Daoy (cell line): ENCODE measurements at regions not wholly inside any gene's neighbourhood (a gene's known extent, or its start where the extent isn't known, plus 50 kb on each side); places are given as distances from the start of the nearest gene placed in this dataset.
"Not testable (repeated sequence)": the region's sequence is repeated elsewhere in the genome, so short reads cannot be mapped to it uniquely, and the experiment has no call there.

ENCODE experiments used
- DNase-seq: peaks from one replicate; pipeline ENCODE4 v3.0.0-alpha.2; 2015; ENCODE audit warnings: low read depth

DNA sequence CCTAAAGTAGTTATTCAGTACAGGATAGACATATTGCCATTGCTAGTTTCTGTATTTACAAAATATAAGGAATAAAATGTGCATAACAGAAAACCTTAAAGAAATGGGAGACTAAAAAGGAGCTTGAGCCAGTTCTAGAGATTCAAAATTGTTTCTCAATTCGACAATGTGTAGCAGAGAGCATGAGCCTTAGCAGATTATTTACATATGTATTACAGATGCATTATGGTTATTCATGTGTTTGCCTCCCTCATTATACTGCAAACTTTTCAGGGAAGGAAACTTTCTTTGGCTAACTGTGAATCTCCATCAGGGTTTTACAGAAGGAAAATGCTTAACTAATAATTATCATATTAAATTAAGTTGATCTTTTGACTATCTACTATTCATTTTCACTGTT is 854.4 kb upstream of the SLC39A10 start:
- no peak for DNase-seq

DNA sequence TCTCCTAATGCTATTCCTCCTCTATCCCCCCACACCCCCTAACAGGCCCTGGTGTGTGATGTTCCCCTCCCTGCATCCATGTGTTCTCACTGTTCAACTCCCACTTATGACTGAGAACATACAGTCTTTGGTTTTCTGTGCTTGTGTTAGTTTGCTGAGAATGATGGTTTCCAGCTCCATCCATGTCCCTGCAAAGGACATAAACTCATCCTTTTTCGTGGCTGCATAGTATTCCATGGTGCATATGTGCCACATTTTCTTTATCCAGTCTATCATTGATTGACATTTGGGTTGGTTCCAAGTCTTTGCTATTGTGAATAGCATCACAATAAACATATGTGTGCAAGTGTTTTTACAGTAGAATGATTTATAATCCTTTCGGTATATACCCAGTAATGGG is 870.0 kb upstream of the SLC39A10 start:
- not testable (repeated sequence) for DNase-seq

DNA sequence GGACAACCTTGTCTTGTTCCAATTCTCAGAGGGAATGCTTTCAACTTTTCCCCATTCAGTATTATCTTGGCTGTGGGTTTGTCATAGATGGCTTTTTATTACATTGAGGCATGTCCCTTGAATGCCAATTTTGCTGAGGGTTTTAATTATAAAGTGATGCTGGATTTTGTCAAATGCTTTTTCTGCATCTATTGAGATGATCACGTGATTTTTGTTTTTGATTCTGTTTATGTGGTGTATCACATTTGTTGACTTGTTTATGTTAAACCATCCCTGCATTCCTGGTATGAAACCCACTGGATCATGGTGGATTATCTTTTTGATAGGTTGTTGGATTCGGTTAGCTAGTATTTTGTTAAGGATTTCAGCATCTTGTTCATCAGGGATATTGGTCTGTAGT is 885.6 kb upstream of the SLC39A10 start:
- DNase-seq, result not testable (repeated sequence)

DNA sequence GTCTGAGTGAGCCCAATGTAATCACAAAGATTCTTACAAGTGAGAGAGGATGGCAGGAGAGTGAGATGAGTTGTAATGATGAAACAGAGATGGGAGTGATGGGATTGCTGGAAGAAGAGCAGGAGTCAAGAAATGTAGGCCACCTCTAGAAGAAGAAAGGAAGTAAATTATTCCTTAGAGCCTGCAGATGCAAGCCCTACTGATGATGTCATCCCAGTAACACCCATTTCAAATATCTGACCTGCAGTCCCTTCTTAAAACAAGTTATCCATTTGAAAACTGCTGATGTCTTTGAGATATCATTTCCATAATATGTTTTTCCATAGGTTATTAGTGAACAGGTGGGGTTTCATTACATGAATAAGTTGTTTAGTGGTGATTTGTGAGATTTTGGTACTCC is 888.0 kb upstream of the SLC39A10 start:
- no peak for DNase-seq

- no peak for DNase-seq
Measured at GRCh38 chr2:194765723-194766122, 891.3 kb upstream of the SLC39A10 start.

DNA sequence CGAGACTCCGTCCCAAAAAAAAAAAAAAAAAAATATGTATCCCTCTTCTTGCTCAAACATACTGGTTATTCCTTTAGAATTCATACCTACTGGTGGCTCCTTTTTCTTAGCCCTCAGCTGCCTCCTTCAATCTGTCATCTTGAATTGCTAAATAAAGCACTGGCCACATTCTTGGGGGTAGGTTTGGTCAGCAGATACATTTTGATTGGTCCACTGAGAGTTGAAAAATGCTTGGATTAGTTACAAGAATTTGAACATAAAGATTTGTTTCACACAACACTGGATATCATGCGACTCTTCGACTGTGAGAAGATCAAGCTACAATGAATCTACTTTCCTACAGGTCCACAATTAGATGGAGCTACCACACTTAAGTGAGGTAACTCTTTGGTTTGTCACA is 906.1 kb upstream of the SLC39A10 start:
- no peak for DNase-seq

DNA sequence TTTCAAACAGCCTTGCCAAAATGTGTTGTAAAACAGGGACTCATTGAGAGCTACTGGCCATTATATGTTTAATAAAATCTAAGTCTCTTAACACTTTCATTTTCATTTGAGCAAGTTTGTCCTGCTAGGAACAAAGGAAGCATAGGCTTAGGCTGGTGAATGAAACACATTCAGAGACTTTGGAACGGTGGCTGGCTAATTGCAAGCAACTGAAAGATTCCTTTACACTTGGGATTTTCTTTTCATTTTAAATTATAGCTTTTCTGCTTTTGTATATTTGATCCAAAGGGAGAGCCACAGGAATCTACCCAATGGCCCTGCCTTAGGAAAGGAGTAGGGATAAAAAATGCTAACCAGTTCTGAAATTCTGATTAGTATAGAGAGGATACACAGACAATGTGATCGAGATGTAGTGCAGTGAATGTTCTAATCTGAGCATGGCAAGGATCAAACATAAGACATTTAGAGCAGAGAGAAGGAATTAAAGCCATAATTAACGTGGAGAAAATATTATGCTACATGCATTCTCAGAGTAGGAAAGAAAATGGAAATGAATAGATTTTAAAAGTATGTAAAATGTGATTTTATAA is 911.4 kb upstream of the SLC39A10 start:
- no peak for DNase-seq

- DNase-seq, result no peak
Measured at GRCh38 chr2:194742706-194743105, 914.3 kb upstream of the SLC39A10 start.

- DNase-seq, result no peak
Measured at GRCh38 chr2:194739217-194739616, 917.8 kb upstream of the SLC39A10 start.

GRCh38 chr2:194735837-194736542 is 921.0 kb upstream of the SLC39A10 start:
- DNase-seq, result no peak

DNA sequence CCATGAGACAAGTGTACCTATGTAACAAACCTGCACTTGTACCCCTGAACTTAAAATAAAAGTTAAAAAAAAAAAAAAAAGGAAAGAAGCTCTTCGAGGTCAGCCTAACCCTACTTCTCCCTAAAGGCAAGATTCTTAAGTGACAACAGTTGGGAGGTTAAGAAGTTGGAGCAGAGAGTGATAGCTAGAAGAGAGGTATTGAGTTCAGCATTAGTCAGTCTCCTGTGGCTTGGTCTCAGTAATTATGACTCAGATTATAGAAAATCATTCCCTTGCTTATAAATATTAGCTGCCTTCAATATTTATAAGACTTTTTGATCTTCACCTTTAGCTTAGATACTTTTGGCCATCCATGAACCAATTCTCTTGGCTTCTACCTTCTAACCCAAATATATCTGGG is 926.8 kb upstream of the SLC39A10 start:
- DNase-seq, result no peak

DNA sequence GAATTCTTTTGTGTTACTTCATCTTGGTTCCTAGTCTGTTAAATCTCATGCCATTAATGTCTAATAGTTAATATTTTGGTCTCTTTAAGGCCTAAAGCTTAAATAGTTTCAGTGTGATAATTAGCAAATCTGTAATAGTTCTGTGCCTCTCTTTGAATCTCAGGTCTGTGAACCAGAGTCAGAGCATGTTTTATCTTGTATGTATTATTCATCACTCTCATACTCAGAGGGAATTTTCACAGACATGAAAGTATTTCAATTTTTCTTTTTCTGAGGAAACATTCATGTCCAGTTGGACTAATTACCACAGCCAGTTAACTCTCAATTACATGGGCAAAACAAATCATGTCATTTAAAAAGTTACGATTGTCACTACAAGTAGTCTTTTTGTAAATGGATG is 931.9 kb upstream of the SLC39A10 start:
- DNase-seq, result no peak

- no peak for DNase-seq
Measured at GRCh38 chr2:194723446-194723845, 933.6 kb upstream of the SLC39A10 start.

GRCh38 chr2:194721227-194721626 is 935.8 kb upstream of the SLC39A10 start:
- DNase-seq, result no peak

DNA sequence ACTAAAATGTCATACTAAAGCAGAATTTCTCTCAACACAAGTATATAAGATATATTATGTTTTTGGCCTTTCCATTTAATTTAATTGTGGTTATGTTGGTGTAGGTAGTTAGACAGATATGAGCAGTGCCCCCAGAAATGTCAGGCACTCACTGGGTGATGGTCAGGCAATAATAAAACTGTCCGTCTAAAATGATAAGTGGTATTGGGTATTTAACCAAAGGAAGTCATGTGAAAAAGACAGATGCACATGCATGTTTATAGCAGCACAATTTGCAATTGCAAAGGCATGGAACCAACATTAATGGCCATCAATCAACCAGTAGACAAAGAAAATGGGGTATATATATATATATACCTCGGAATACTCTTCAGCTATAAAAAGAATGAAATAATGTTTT is 936.6 kb upstream of the SLC39A10 start:
- DNase-seq, result no peak

DNA sequence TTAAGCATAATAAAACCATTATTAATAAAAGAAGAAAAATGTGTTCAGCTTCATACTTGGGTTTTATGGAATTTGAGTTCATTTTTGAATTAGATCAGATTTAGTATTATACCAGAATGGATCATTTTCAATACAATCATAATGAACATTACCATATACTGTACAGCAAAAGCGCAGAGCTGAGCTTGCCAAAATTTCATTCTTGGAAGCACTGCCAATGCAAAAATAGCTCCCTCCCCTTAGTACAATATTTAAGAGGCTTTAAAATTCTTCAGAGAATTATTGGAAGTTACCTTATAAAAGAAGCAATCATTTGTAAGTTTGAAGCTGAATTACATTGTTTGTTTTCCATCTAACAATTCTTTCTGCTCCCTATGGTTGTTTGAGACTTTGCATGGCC is 938.1 kb upstream of the SLC39A10 start:
- DNase-seq, result no peak

GRCh38 chr2:194714541-194714940 is 942.5 kb upstream of the SLC39A10 start:
- no peak for DNase-seq

GRCh38 chr2:194709840-194710239 is 947.2 kb upstream of the SLC39A10 start:
- DNase-seq, result no peak

- peak; percentile 1 for DNase-seq
Measured at GRCh38 chr2:194706179-194706578, 950.8 kb upstream of the SLC39A10 start.

GRCh38 chr2:194705398-194705797 is 951.6 kb upstream of the SLC39A10 start:
- no peak for DNase-seq

DNA sequence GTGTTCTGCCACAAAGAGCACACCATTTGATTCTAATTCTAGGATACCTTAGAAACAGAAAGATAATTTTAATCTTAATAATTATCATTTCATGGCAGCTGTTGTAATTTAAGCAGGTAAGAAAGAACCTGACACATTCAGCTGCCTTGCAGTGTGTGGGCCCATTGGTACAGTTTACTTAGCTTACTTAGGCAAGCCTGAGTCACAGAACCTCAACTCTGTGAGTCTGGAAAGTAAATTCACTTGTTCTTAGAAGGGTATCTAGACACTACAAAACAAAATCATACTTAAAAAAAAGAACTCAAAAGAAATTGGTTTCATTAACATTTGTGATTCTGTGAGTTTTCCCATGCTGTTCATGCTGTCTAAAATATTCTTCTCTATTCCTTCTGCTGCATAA is 956.3 kb upstream of the SLC39A10 start:
- no peak for DNase-seq

- DNase-seq, result no peak
Measured at GRCh38 chr2:194700116-194700515, 956.9 kb upstream of the SLC39A10 start.

DNA sequence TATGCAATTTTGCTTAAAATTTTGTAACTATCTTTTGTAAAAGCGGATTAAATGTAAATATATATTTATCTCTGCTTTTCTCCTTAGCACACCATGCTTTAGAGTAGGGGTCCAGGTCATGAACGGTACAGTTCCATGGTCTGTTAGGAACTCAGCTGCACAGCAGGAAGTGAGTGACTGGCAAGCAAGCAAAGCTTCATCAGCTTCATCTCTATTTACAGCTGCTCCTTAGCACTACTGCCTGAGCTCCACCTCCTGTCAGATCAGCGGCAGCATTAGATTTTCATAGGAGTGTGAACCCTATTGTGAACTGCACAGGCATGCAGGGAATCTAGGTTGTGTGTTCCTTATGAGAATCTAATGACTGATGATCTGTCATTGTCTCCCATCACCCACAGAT is 959.0 kb upstream of the SLC39A10 start:
- DNase-seq, result no peak

- DNase-seq, result no peak
Measured at GRCh38 chr2:194697439-194697838, 959.6 kb upstream of the SLC39A10 start.
